ENCODE measurements at regions not wholly inside any gene's neighbourhood (a gene's known extent, or its start where the extent isn't known, plus 50 kb on each side); places are given as distances from the start of the nearest gene placed in this dataset.

- H3K4me3 ChIP-seq, result no peak overlapping the region
- H3K36me3 ChIP-seq, result no peaks in the 10 kb centered on the region
- DNase-seq (ENCODE audit: low read depth in 1 of 2, low spot score in 1 of 2), result no peak
- TF ChIP-seq CTCF (IDR thresholded peaks at IDR 0.05; ENCODE audit: low read depth, low read length), result no peak
- no peaks in the 10 kb centered on the region for H3K9me3 ChIP-seq (ENCODE audit: low read depth)
- no peaks in the 10 kb centered on the region for H3K27me3 ChIP-seq
- H3K27ac ChIP-seq, result no peak overlapping the region
- no peaks in the 10 kb centered on the region for H3K4me1 ChIP-seq (ENCODE audit: low read depth)
Observed at GRCh38 chr12:102781117-102781516, 135.9 kb downstream of the PAH start.

- H3K4me1 ChIP-seq (ENCODE audit: low read depth), result no peaks in the 10 kb centered on the region
- DNase-seq (ENCODE audit: low read depth in 1 of 2, low spot score in 1 of 2), result no peak
- no peaks in the 10 kb centered on the region for H3K9me3 ChIP-seq (ENCODE audit: low read depth)
- H3K27me3 ChIP-seq, result peaks cover 3% of the 10 kb centered on the region
- H3K36me3 ChIP-seq, result no peaks in the 10 kb centered on the region
- no peak overlapping the region for H3K4me3 ChIP-seq
- H3K27ac ChIP-seq, result no peak overlapping the region
- no peak for TF ChIP-seq CTCF (IDR thresholded peaks at IDR 0.05; ENCODE audit: low read depth, low read length)
Observed at GRCh38 chr12:102776041-102776440, 141.0 kb downstream of the PAH start.

- peaks cover 3% of the 10 kb centered on the region for H3K27me3 ChIP-seq
- no peaks in the 10 kb centered on the region for H3K36me3 ChIP-seq
- H3K27ac ChIP-seq, result no peak overlapping the region
- no peaks in the 10 kb centered on the region for H3K4me1 ChIP-seq (ENCODE audit: low read depth)
- H3K4me3 ChIP-seq, result no peak overlapping the region
- peak; percentile 79 for TF ChIP-seq CTCF (IDR thresholded peaks at IDR 0.05; ENCODE audit: low read depth, low read length)
- DNase-seq (ENCODE audit: low read depth in 1 of 2, low spot score in 1 of 2), result peak; percentile 57 to 76
- no peaks in the 10 kb centered on the region for H3K9me3 ChIP-seq (ENCODE audit: low read depth)
Observed at GRCh38 chr12:102769323-102769916, 147.6 kb downstream of the PAH start.

- Histone ChIP-seq H3K9me3 (ENCODE audit: low read depth) (no peaks in the 10 kb centered on the region), H3K27ac (no peak overlapping the region), H3K4me3 (no peak overlapping the region), H3K4me1 (ENCODE audit: low read depth) (no peaks in the 10 kb centered on the region), H3K36me3 (no peaks in the 10 kb centered on the region), H3K27me3 (peaks cover 3% of the 10 kb centered on the region)
- no peak for DNase-seq (ENCODE audit: low read depth in 1 of 2, low spot score in 1 of 2)
- no peak for TF ChIP-seq CTCF (IDR thresholded peaks at IDR 0.05; ENCODE audit: low read depth, low read length)
Observed at GRCh38 chr12:102766961-102767360, 150.1 kb downstream of the PAH start.

GRCh38 chr12:102765736-102766135 is 151.3 kb downstream of the PAH start:
- no peak for TF ChIP-seq CTCF (IDR thresholded peaks at IDR 0.05; ENCODE audit: low read depth, low read length)
- Histone ChIP-seq H3K9me3 (ENCODE audit: low read depth) (no peaks in the 10 kb centered on the region), H3K4me3 (no peak overlapping the region), H3K27me3 (no peaks in the 10 kb centered on the region), H3K36me3 (no peaks in the 10 kb centered on the region), H3K4me1 (ENCODE audit: low read depth) (no peaks in the 10 kb centered on the region), H3K27ac (no peak overlapping the region)
- peak in 1 of 2 donors; percentile 52 for DNase-seq (ENCODE audit: low read depth in 1 of 2, low spot score in 1 of 2)

Measured in cardiac muscle cell (in vitro differentiated cells and primary cell).